Renal cortical epithelial cell (primary cell): ENCODE measurements at regions not wholly inside any gene's neighbourhood (a gene's known extent, or its start where the extent isn't known, plus 50 kb on each side); places are given as distances from the start of the nearest gene placed in this dataset.
"Not testable (repeated sequence)": the region's sequence is repeated elsewhere in the genome, so short reads cannot be mapped to it uniquely, and the experiment has no call there.

Experiments
- DNase-seq: peaks from one replicate; pipeline ENCODE4 v3.0.0-alpha.2; 2011; ENCODE audit warnings: low read depth

- DNase-seq, result peak; percentile 38
These were observed 235.2 kb downstream of the TLE3 start for GRCh38 chr15:69862540-69862939.

GRCh38 chr15:69863446-69863845 is 234.3 kb downstream of the TLE3 start:
- DNase-seq, result peak; percentile 73

GRCh38 chr15:69865369-69865768 is 232.3 kb downstream of the TLE3 start:
- DNase-seq, result no peak

GRCh38 chr15:69868756-69869155 is 229.0 kb downstream of the TLE3 start:
- DNase-seq, result no peak

- DNase-seq, result no peak
These were observed 228.4 kb downstream of the TLE3 start for GRCh38 chr15:69869291-69869690.

GRCh38 chr15:69869881-69870505 is 227.7 kb downstream of the TLE3 start:
- DNase-seq, result no peak

GRCh38 chr15:69871511-69872134 is 226.1 kb downstream of the TLE3 start:
- no peak for DNase-seq

GRCh38 chr15:69873807-69874206 is 223.9 kb downstream of the TLE3 start:
- DNase-seq, result no peak

GRCh38 chr15:69874321-69874720 is 223.4 kb downstream of the TLE3 start:
- DNase-seq, result no peak

GRCh38 chr15:69876064-69876940 is 221.4 kb downstream of the TLE3 start:
- DNase-seq, result no peak

- DNase-seq, result not testable (repeated sequence)
These were observed 217.8 kb downstream of the TLE3 start for GRCh38 chr15:69879963-69880362.

- no peak for DNase-seq
These were observed 217.0 kb downstream of the TLE3 start for GRCh38 chr15:69880571-69881301.

GRCh38 chr15:69881302-69881670 is 216.4 kb downstream of the TLE3 start:
- DNase-seq, result no peak

GRCh38 chr15:69881766-69882165 is 216.0 kb downstream of the TLE3 start:
- DNase-seq, result peak; percentile 8

- no peak for DNase-seq
These were observed 214.4 kb downstream of the TLE3 start for GRCh38 chr15:69883306-69883705.

GRCh38 chr15:69885173-69885955 is 212.4 kb downstream of the TLE3 start:
- DNase-seq, result no peak

- no peak for DNase-seq
These were observed 210.7 kb downstream of the TLE3 start for GRCh38 chr15:69887009-69887408.

GRCh38 chr15:69887553-69887952 is 210.2 kb downstream of the TLE3 start:
- no peak for DNase-seq

GRCh38 chr15:69888406-69888805 is 209.3 kb downstream of the TLE3 start:
- no peak for DNase-seq

- DNase-seq, result no peak
These were observed 206.6 kb downstream of the TLE3 start for GRCh38 chr15:69891070-69891536.

GRCh38 chr15:69891606-69892005 is 206.1 kb downstream of the TLE3 start:
- no peak for DNase-seq
